ENCODE measurements at regions not wholly inside any gene's neighbourhood (a gene's known extent, or its start where the extent isn't known, plus 50 kb on each side); places are given as distances from the start of the nearest gene placed in this dataset.
"Not testable (repeated sequence)": the region's sequence is repeated elsewhere in the genome, so short reads cannot be mapped to it uniquely, and the experiment has no call there.

GRCh38 chr6:23784301-23784919 lies 341.6 kb upstream of the NRSN1 start:
- H2AFZ ChIP-seq (ENCODE audit: low read length), result no peak overlapping the region
- TF ChIP-seq EZH2 (IDR thresholded peaks at IDR 0.05; ENCODE audit: low read length, missing control alignments) (no peak), CTCF (conservative IDR thresholded peaks at IDR 0.05 in 1 of 2, IDR thresholded peaks at IDR 0.05 in 1 of 2; ENCODE audit: low read depth in 1 of 2, low read length in 2 of 2) (no peak)
- no peak for DNase-seq (ENCODE audit: low read depth in 2 of 2)

DNA sequence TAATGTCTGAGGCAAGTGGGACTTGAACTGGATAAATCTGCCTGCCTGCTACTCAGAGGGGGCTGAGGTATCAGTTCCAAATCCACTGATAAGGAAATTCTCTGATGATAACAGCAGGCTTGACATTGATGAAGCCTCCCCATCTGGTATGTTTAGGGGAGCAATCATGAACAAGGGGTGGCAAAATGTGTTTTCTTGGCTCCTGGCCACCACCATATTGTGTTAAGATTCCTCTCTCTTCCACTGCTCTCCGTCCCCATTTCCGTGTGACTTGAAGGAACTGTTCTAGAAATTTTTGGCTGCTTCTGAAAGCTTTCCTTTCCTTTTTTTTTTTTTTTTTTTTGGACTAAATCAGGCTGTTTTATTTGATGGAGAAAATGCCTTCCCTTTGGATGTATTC lies 335.3 kb upstream of the NRSN1 start:
- H3K4me2 ChIP-seq (ENCODE audit: extremely low read depth, insufficient read depth, low read length), result no peak overlapping the region
- H3K36me3 ChIP-seq (ENCODE audit: control insufficient read depth, insufficient read depth, low read length), result no peaks in the 10 kb centered on the region
- H3K27ac ChIP-seq (ENCODE audit: insufficient read depth, low read length), result no peak overlapping the region
- DNase-seq (ENCODE audit: low read depth in 2 of 2), result no peak
- H2AFZ ChIP-seq (ENCODE audit: low read length), result no peak overlapping the region
- no peak overlapping the region for H3K4me3 ChIP-seq (replicated peaks in 1 of 4; ENCODE audit: control extremely low read depth in 1 of 4, insufficient read depth in 1 of 4, low read depth in 3 of 4, low read length in 4 of 4)
- H3K4me1 ChIP-seq (ENCODE audit: control insufficient read depth, extremely low read depth, insufficient read depth, low read length), result no peaks in the 10 kb centered on the region
- H4K20me1 ChIP-seq (ENCODE audit: control insufficient read depth, extremely low read depth, insufficient read depth, low read length), result no peaks in the 10 kb centered on the region
- H3K9me3 ChIP-seq (ENCODE audit: control insufficient read depth, insufficient read depth, low read depth, low read length), result no peaks in the 10 kb centered on the region
- TF ChIP-seq EZH2 (IDR thresholded peaks at IDR 0.05; ENCODE audit: low read length, missing control alignments), result no peak
- TF ChIP-seq CTCF (conservative IDR thresholded peaks at IDR 0.05 in 1 of 2, IDR thresholded peaks at IDR 0.05 in 1 of 2; ENCODE audit: low read depth in 1 of 2, low read length in 2 of 2), result no peak
- H3K27me3 ChIP-seq (ENCODE audit: control insufficient read depth, insufficient read depth, low read length), result no peaks in the 10 kb centered on the region
- H3K79me2 ChIP-seq (ENCODE audit: control insufficient read depth, insufficient read depth, low read length), result no peaks in the 10 kb centered on the region
- H3K9ac ChIP-seq (ENCODE audit: insufficient read depth, low read length), result no peak overlapping the region

More at GRCh38 chr6:23784301-23784919, 341.6 kb upstream of the NRSN1 start:
- H4K20me1 ChIP-seq (ENCODE audit: control insufficient read depth, extremely low read depth, insufficient read depth, low read length), result no peaks in the 10 kb centered on the region
- no peaks in the 10 kb centered on the region for H3K36me3 ChIP-seq (ENCODE audit: control insufficient read depth, insufficient read depth, low read length)
- H3K9ac ChIP-seq (ENCODE audit: insufficient read depth, low read length), result no peak overlapping the region
- no peak overlapping the region for H3K4me2 ChIP-seq (ENCODE audit: extremely low read depth, insufficient read depth, low read length)
- H3K79me2 ChIP-seq (ENCODE audit: control insufficient read depth, insufficient read depth, low read length), result no peaks in the 10 kb centered on the region
- no peak overlapping the region for H3K4me3 ChIP-seq (replicated peaks in 1 of 4; ENCODE audit: control extremely low read depth in 1 of 4, insufficient read depth in 1 of 4, low read depth in 3 of 4, low read length in 4 of 4)
- H3K4me1 ChIP-seq (ENCODE audit: control insufficient read depth, extremely low read depth, insufficient read depth, low read length), result no peaks in the 10 kb centered on the region
- H3K9me3 ChIP-seq (ENCODE audit: control insufficient read depth, insufficient read depth, low read depth, low read length), result no peaks in the 10 kb centered on the region
- no peak overlapping the region for H3K27ac ChIP-seq (ENCODE audit: insufficient read depth, low read length)
- H3K27me3 ChIP-seq (ENCODE audit: control insufficient read depth, insufficient read depth, low read length), result no peaks in the 10 kb centered on the region

GRCh38 chr6:23797041-23797440 lies 329.0 kb upstream of the NRSN1 start:
- Histone ChIP-seq H3K4me1 (ENCODE audit: control insufficient read depth, extremely low read depth, insufficient read depth, low read length) (no peaks in the 10 kb centered on the region), H3K9ac (ENCODE audit: insufficient read depth, low read length) (no peak overlapping the region), H3K27ac (ENCODE audit: insufficient read depth, low read length) (no peak overlapping the region), H3K4me3 (replicated peaks in 1 of 4; ENCODE audit: control extremely low read depth in 1 of 4, insufficient read depth in 1 of 4, low read depth in 3 of 4, low read length in 4 of 4) (no peak overlapping the region), H3K4me2 (ENCODE audit: extremely low read depth, insufficient read depth, low read length) (no peak overlapping the region), H3K36me3 (ENCODE audit: control insufficient read depth, insufficient read depth, low read length) (no peaks in the 10 kb centered on the region), H2AFZ (ENCODE audit: low read length) (no peak overlapping the region), H4K20me1 (ENCODE audit: control insufficient read depth, extremely low read depth, insufficient read depth, low read length) (no peaks in the 10 kb centered on the region), H3K79me2 (ENCODE audit: control insufficient read depth, insufficient read depth, low read length) (no peaks in the 10 kb centered on the region), H3K9me3 (ENCODE audit: control insufficient read depth, insufficient read depth, low read depth, low read length) (no peaks in the 10 kb centered on the region), H3K27me3 (ENCODE audit: control insufficient read depth, insufficient read depth, low read length) (no peaks in the 10 kb centered on the region)
- DNase-seq (ENCODE audit: low read depth in 2 of 2), result no peak
- TF ChIP-seq CTCF (conservative IDR thresholded peaks at IDR 0.05 in 1 of 2, IDR thresholded peaks at IDR 0.05 in 1 of 2; ENCODE audit: low read depth in 1 of 2, low read length in 2 of 2) (no peak), EZH2 (IDR thresholded peaks at IDR 0.05; ENCODE audit: low read length, missing control alignments) (no peak)

DNA sequence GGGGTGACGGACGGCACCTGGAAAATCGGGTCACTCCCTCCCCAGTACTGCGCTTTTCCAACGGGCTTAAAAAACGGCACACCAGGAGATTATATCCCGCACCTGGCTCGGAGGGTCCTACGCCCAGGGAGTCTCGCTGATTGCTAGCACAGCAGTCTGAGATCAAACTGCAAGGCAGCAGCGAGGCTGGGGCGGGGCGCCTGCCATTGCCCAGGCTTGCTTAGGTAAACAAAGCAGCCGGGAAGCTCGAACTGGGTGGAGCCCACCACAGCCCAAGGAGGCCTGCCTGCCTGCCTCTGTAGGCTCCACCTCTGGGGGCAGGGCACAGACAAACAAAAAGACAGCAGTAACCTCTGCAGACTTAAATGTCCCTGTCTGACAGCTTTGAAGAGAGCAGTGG lies 321.7 kb upstream of the NRSN1 start:
- H3K79me2 ChIP-seq (ENCODE audit: control insufficient read depth, insufficient read depth, low read length); H3K27ac ChIP-seq (ENCODE audit: insufficient read depth, low read length); H3K9ac ChIP-seq (ENCODE audit: insufficient read depth, low read length); H4K20me1 ChIP-seq (ENCODE audit: control insufficient read depth, extremely low read depth, insufficient read depth, low read length); H3K4me2 ChIP-seq (ENCODE audit: extremely low read depth, insufficient read depth, low read length); DNase-seq (ENCODE audit: low read depth in 2 of 2); H3K4me1 ChIP-seq (ENCODE audit: control insufficient read depth, extremely low read depth, insufficient read depth, low read length); H3K4me3 ChIP-seq (replicated peaks in 1 of 4; ENCODE audit: control extremely low read depth in 1 of 4, insufficient read depth in 1 of 4, low read depth in 3 of 4, low read length in 4 of 4); H3K36me3 ChIP-seq (ENCODE audit: control insufficient read depth, insufficient read depth, low read length); H3K27me3 ChIP-seq (ENCODE audit: control insufficient read depth, insufficient read depth, low read length); H2AFZ ChIP-seq (ENCODE audit: low read length); H3K9me3 ChIP-seq (ENCODE audit: control insufficient read depth, insufficient read depth, low read depth, low read length): not testable (repeated sequence)

DNA sequence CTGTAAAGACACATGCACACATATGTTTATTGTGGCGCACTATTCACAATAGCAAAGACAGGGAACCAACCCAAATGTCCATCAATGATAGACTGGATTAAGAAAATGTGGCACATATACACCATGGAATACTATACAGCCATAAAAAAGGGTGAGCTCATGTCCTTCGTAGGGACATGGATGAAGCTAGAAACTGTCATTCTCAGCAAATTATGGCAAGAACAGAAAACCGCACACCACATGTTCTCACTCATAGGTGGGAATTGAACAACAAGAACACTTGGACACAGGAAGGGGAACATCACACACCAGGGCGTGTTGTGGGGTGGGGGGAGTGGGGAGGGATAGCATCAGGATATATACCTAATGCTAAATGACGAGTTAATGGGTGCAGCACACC lies 304.9 kb upstream of the NRSN1 start:
- not testable (repeated sequence) for H3K36me3 ChIP-seq (ENCODE audit: control insufficient read depth, insufficient read depth, low read length); H3K9ac ChIP-seq (ENCODE audit: insufficient read depth, low read length); H2AFZ ChIP-seq (ENCODE audit: low read length); H3K4me3 ChIP-seq (replicated peaks in 1 of 4; ENCODE audit: control extremely low read depth in 1 of 4, insufficient read depth in 1 of 4, low read depth in 3 of 4, low read length in 4 of 4); H4K20me1 ChIP-seq (ENCODE audit: control insufficient read depth, extremely low read depth, insufficient read depth, low read length); H3K9me3 ChIP-seq (ENCODE audit: control insufficient read depth, insufficient read depth, low read depth, low read length); H3K4me2 ChIP-seq (ENCODE audit: extremely low read depth, insufficient read depth, low read length); H3K4me1 ChIP-seq (ENCODE audit: control insufficient read depth, extremely low read depth, insufficient read depth, low read length); DNase-seq (ENCODE audit: low read depth in 2 of 2); H3K79me2 ChIP-seq (ENCODE audit: control insufficient read depth, insufficient read depth, low read length); H3K27ac ChIP-seq (ENCODE audit: insufficient read depth, low read length); H3K27me3 ChIP-seq (ENCODE audit: control insufficient read depth, insufficient read depth, low read length)
